ENCODE measurements at regions not wholly inside any gene's neighbourhood (a gene's known extent, or its start where the extent isn't known, plus 50 kb on each side); places are given as distances from the start of the nearest gene placed in this dataset.

DNA sequence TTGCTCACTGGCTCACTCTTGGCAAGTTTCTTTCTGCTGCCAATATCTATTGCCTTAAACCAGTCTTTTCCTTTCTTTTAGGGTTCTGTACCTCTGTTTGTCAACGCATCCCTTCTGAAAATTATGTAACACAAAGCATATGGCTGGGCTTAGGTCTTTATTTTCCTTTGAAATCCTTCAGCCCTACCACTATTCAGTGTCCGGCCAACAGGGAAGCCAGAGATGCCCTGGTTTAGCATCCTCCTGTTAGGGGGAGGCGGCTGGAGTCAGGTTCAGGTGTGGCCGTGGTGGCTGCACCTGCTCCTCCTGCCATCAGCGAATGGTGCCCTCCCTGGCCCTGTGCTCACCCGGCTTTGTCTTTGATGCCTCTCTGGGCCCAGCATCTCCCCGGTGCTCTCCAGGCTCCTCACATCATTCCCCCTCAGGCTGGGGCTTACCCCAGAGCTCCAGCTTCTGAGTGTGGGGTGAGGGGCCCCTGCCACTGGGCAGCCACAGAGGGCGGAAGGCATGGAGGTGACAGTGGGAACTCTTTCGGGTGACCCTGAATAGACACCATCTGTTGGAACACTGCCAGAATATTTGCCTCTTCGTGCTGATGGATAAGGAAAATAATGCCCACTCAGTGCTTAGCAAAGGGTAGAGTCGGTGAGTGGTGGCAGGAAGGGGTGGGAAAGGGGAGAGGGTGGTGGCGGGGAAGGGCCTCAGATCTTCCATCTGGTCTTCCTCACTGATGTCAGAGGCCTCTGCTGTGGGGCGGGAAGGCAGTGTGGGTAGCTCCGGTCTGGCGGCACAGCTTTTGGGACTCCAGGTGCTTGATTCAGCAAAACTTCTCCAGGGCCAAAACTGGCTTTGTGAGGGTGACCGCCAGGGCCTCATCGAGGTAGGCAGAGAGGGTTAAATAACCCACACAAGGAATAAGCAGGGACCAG is 97.2 kb downstream of the DACT2 start:
- no peak overlapping the region for H3K4me3 ChIP-seq (ENCODE audit: low read length)
- TF ChIP-seq, protein P1, sequence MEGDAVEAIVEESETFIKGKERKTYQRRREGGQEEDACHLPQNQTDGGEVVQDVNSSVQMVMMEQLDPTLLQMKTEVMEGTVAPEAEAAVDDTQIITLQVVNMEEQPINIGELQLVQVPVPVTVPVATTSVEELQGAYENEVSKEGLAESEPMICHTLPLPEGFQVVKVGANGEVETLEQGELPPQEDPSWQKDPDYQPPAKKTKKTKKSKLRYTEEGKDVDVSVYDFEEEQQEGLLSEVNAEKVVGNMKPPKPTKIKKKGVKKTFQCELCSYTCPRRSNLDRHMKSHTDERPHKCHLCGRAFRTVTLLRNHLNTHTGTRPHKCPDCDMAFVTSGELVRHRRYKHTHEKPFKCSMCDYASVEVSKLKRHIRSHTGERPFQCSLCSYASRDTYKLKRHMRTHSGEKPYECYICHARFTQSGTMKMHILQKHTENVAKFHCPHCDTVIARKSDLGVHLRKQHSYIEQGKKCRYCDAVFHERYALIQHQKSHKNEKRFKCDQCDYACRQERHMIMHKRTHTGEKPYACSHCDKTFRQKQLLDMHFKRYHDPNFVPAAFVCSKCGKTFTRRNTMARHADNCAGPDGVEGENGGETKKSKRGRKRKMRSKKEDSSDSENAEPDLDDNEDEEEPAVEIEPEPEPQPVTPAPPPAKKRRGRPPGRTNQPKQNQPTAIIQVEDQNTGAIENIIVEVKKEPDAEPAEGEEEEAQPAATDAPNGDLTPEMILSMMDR (conservative IDR thresholded peaks at IDR 0.05; ENCODE audit: low read depth, low read length): no peak
- no peak for DNase-seq (ENCODE audit: low read depth)

DNA sequence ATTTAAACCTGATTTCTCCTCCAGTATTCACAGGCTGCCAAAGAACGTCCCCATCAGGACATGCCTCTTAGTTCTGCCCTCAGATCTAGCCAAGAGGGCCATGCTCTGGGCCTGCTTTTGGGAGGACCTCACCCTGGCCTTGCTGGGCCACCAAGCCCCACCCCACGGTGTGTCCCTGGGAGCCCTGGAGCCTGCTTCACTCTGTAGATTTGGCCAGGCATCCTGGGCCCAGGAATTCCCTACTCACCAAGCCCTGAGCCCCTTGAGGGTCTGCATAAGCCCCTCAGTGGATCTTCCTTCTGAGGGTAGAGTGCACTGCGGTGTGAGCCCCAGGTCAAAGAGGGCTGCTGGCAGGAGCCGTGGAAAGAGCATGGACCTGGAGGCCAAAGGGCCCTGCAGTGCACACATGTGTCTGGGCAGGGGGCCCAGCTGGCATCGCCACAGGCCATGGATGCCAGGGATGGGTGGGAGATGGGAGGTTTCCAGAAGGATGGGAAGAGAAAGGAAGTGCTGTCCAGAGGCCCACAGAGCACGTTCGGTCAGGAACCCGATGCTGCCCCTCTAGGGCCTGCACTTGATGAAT is 98.0 kb downstream of the DACT2 start:
- DNase-seq (ENCODE audit: low read depth): no peak
- TF ChIP-seq, protein P1 (conservative IDR thresholded peaks at IDR 0.05; ENCODE audit: low read depth, low read length): no peak
- no peak overlapping the region for H3K4me3 ChIP-seq (ENCODE audit: low read length)

DNA sequence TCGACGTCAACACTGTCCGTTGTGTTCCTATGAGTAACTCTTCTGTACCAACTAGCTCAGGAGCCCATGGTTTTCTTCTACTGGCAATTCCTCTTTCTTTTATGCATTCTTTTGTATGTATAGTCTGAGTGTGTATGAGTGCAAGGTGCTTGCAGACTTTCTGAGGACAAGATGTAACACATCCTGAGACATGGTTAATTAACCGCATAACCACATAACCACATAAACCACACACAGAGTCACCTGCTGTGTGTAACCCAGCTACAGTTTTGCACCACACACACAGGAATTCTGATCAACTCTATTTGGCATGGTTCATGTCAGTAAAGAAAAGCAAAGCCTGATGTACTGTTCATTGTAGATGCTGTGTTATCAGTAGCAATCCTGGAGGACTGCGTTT is 98.6 kb downstream of the DACT2 start:
- H3K4me3 ChIP-seq (ENCODE audit: low read length): no peak overlapping the region

DNA sequence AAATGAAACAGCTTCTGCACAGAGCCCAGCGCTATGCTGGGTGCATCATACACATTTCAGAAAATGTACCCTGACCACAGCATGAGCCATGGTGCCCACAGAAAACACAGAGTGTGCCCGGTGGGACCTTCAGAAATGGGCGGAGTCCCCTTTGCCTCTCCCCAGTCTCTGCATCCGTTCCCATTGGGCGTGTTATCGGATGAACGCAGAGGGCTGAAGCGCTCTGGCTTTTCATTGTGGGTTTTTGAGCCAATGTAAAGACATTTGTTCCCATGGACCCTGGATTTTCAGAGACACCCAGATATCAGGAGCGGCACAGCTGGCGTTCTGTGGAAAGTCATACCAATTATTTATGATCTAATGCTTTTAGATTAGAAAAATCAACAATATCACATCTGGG is 99.8 kb downstream of the DACT2 start:
- TF ChIP-seq, protein P1 (conservative IDR thresholded peaks at IDR 0.05; ENCODE audit: low read depth, low read length): no peak
- no peak overlapping the region for H3K4me3 ChIP-seq (ENCODE audit: low read length)
- DNase-seq (ENCODE audit: low read depth): no peak

More for the DNA sequence above, 98.6 kb downstream of the DACT2 start:
- DNase-seq (ENCODE audit: low read depth): no peak
- TF ChIP-seq, protein P1 (conservative IDR thresholded peaks at IDR 0.05; ENCODE audit: low read depth, low read length): no peak

DNA sequence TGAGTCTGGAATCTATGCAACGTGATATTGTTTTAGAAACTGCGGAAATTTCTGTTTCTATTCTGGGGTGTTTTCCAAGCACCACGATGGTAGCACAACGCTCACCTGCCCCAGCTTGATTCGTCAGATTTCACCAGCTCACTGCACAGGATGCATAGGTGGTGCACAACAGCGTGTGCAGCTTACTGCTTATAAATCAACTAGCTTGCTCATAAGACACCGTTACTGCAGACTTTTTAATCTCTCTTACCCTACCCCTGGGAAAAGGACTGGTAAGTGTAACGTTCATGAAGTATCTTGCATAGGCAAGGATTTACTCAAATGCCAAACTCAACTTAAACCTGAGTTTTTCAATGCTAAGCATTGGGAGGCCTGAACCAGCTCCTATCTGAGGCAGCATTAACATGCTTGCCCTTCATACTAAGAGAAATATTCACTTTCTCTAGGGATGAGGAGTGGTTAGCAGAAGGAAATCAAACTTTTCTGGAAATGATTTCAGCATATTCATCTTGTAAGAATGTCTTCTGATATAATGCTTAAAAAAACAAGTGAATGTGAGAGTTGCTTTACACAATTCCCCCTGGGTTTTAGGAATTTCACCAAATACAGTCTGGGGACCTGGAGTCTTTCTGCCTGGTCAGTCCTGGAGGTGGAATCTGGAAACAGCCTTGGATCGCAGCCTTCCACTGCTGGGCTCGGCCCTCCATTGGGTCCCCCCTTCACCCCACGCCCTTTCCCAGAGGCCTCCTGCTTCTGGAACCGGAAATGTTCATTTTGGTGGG is 100.6 kb downstream of the DACT2 start:
- DNase-seq (ENCODE audit: low read depth): no peak
- H3K4me3 ChIP-seq (ENCODE audit: low read length): no peak overlapping the region
- TF ChIP-seq, protein P1 (conservative IDR thresholded peaks at IDR 0.05; ENCODE audit: low read depth, low read length): no peak

DNA sequence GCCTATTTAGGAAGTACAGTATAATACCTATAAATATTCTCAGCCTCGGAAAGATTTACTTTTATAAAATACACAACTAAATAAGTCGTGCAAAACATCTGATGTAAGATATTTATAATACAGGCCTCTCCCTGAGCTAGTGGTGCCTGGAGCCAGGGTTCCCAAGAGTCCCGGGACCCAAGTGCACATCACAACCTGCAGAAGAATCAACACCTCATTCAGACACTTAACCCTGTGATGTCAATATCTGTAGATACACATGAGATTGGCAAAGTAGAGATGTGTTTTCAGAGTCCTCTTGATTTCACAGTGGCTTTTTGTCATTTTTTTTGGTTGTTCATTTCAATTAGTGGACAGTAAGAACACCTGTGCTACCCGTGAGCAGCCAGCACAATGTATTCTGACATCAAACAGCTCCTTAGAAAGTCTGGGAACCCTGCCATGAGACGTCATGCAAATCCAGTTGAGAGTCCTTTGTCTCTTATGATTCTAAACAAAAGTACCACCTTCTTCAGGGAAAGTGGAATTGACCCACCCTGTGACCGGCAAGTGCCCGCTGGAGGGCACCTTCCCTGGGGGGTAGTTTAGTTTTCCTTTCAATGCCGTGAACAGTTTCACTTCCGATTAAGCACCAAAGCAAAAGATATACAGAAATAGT is 101.6 kb downstream of the DACT2 start:
- TF ChIP-seq, protein P1 (conservative IDR thresholded peaks at IDR 0.05; ENCODE audit: low read depth, low read length): no peak
- DNase-seq (ENCODE audit: low read depth): no peak
- no peak overlapping the region for H3K4me3 ChIP-seq (ENCODE audit: low read length)

Data from retinal pigment epithelial cell (primary cell).